ENCODE measurements at regions not wholly inside any gene's neighbourhood (a gene's known extent, or its start where the extent isn't known, plus 50 kb on each side); places are given as distances from the start of the nearest gene placed in this dataset.

- TF ChIP-seq, protein P1, sequence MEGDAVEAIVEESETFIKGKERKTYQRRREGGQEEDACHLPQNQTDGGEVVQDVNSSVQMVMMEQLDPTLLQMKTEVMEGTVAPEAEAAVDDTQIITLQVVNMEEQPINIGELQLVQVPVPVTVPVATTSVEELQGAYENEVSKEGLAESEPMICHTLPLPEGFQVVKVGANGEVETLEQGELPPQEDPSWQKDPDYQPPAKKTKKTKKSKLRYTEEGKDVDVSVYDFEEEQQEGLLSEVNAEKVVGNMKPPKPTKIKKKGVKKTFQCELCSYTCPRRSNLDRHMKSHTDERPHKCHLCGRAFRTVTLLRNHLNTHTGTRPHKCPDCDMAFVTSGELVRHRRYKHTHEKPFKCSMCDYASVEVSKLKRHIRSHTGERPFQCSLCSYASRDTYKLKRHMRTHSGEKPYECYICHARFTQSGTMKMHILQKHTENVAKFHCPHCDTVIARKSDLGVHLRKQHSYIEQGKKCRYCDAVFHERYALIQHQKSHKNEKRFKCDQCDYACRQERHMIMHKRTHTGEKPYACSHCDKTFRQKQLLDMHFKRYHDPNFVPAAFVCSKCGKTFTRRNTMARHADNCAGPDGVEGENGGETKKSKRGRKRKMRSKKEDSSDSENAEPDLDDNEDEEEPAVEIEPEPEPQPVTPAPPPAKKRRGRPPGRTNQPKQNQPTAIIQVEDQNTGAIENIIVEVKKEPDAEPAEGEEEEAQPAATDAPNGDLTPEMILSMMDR (conservative IDR thresholded peaks at IDR 0.05; ENCODE audit: low read depth, low read length) = no peak
- TF ChIP-seq EZH2 (IDR thresholded peaks at IDR 0.05; ENCODE audit: borderline replicate concordance, low read depth, low read length, poor library complexity, severe bottlenecking) = no peak
Measured at GRCh38 chr7:25978466-25978865, 173.5 kb upstream of the NFE2L3 start.
